WERI-Rb-1 (cell line): ENCODE measurements at regions not wholly inside any gene's neighbourhood (a gene's known extent, or its start where the extent isn't known, plus 50 kb on each side); places are given as distances from the start of the nearest gene placed in this dataset.

Experiments used
- DNase-seq: peaks from one replicate; pipeline ENCODE4 v3.0.0-alpha.2; 2020
- H3K27ac ChIP-seq: fragments of 250-450 bp; sonication (Bioruptor Pico); 2 replicates; pipeline ENCODE4 v1.5.1; 2020; ENCODE audit warnings: mild to moderate bottlenecking, moderate library complexity
- H3K27me3 ChIP-seq: fragments of 250-450 bp; sonication (Bioruptor Pico); 2 replicates; pipeline ENCODE4 v1.5.1; 2021; ENCODE audit warnings: mild to moderate bottlenecking, low read depth, moderate library complexity; ENCODE audit not compliant: insufficient read depth, severe bottlenecking
- H3K36me3 ChIP-seq: fragments of 250-450 bp; sonication (Bioruptor Pico); 2 replicates; pipeline ENCODE4 v1.5.1; 2020; ENCODE audit warnings: mild to moderate bottlenecking, moderate library complexity
- H3K4me3 ChIP-seq: 2 replicates; pipeline ENCODE4 v1.5.1; 2011; ENCODE audit warnings: low read depth, mild to moderate bottlenecking, control low read depth, low read length
- H3K9me3 ChIP-seq: fragments of 250-450 bp; sonication (Bioruptor Pico); 2 replicates; pipeline ENCODE4 v1.5.1; 2021; ENCODE audit warnings: mild to moderate bottlenecking, moderate library complexity; ENCODE audit not compliant: severe bottlenecking
- CTCF ChIP-seq: IDR thresholded peaks from 2 replicates; pipeline ENCODE4 v1.5.1; 2011; ENCODE audit warnings: low read depth, mild to moderate bottlenecking, control low read depth, inconsistent platforms, low read length

- no peak for DNase-seq
- no peaks in the 10 kb centered on the region for H3K27me3 ChIP-seq
- no peaks in the 10 kb centered on the region for H3K9me3 ChIP-seq
- no peak overlapping the region for H3K27ac ChIP-seq
- no peak for TF ChIP-seq CTCF
- H3K36me3 ChIP-seq = no peaks in the 10 kb centered on the region
- H3K4me3 ChIP-seq = no peak overlapping the region
Measured at GRCh38 chr17:77861133-77861695, 97.3 kb upstream of the TNRC6C start.

GRCh38 chr17:77861981-77862645, 96.4 kb upstream of the TNRC6C start:
- no peak for TF ChIP-seq CTCF
- Histone ChIP-seq H3K9me3 (no peaks in the 10 kb centered on the region), H3K36me3 (no peaks in the 10 kb centered on the region), H3K27ac (no peak overlapping the region), H3K4me3 (no peak overlapping the region), H3K27me3 (no peaks in the 10 kb centered on the region)
- no peak for DNase-seq

- H3K9me3 ChIP-seq = no peaks in the 10 kb centered on the region
- TF ChIP-seq CTCF = no peak
- H3K4me3 ChIP-seq = no peak overlapping the region
- no peak overlapping the region for H3K27ac ChIP-seq
- no peak for DNase-seq
- no peaks in the 10 kb centered on the region for H3K36me3 ChIP-seq
- H3K27me3 ChIP-seq = no peaks in the 10 kb centered on the region
Measured at GRCh38 chr17:77862890-77863813, 95.4 kb upstream of the TNRC6C start.

GRCh38 chr17:77863814-77864161, 94.7 kb upstream of the TNRC6C start:
- H3K27me3 ChIP-seq = no peaks in the 10 kb centered on the region
- no peak for DNase-seq

More at GRCh38 chr17:77863814-77864161, 94.7 kb upstream of the TNRC6C start:
- no peaks in the 10 kb centered on the region for H3K36me3 ChIP-seq
- no peaks in the 10 kb centered on the region for H3K9me3 ChIP-seq
- no peak overlapping the region for H3K27ac ChIP-seq
- no peak for TF ChIP-seq CTCF
- no peak overlapping the region for H3K4me3 ChIP-seq
